ENCODE measurements at regions not wholly inside any gene's neighbourhood (a gene's known extent, or its start where the extent isn't known, plus 50 kb on each side); places are given as distances from the start of the nearest gene placed in this dataset.
"Not testable (repeated sequence)": the region's sequence is repeated elsewhere in the genome, so short reads cannot be mapped to it uniquely, and the experiment has no call there.

GRCh38 chr18:15375671-15376070 lies 627.7 kb downstream of the ANKRD30B start:
- not testable (repeated sequence) for TF ChIP-seq CTCF (IDR thresholded peaks at IDR 0.05; ENCODE audit: low read depth, low read length); POLR2A (IDR thresholded peaks at IDR 0.05; ENCODE audit: extremely low read depth, insufficient read length); MYC (IDR thresholded peaks at IDR 0.05; ENCODE audit: low read depth, low read length)
- TF ChIP-seq, protein P1, sequence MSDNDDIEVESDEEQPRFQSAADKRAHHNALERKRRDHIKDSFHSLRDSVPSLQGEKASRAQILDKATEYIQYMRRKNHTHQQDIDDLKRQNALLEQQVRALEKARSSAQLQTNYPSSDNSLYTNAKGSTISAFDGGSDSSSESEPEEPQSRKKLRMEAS (IDR thresholded peaks at IDR 0.05; ENCODE audit: low read depth, low read length): not testable (repeated sequence)
